A673 (cell line): ENCODE measurements at regions not wholly inside any gene's neighbourhood (a gene's known extent, or its start where the extent isn't known, plus 50 kb on each side); places are given as distances from the start of the nearest gene placed in this dataset.

ENCODE experiments used
- BruUV-seq: library from RNA; stranded (reverse); fragments of 400-500 nt; replicated peaks from 2 replicates; lab custom pipeline; 2021; lab: Mats Ljungman, UMichigan
- CTCF ChIA-PET: fragments of 300-600 bp; sonication (Branson Sonifier 250); formaldehyde crosslinking; loops from one replicate; lab custom pipeline; 2022; ENCODE audit warnings: antibody characterized with exemption; lab: Charles Lee
- POLR2A ChIA-PET: fragments of 300-600 bp; sonication (Branson Sonifier 250); formaldehyde crosslinking; loops from one replicate; lab custom pipeline; 2022; ENCODE audit warnings: antibody characterized with exemption; ENCODE audit not compliant: low non-redundant PET; lab: Charles Lee
- DNase-seq: peaks from one replicate; pipeline ENCODE4 v3.0.0-alpha.2; 2015; ENCODE audit warnings: low spot score
- H3K27ac ChIP-seq: fragments of 200-600 bp; sonication (generic); 2 replicates; pipeline ENCODE4 v1.5.1; 2016; ENCODE audit warnings: mixed run types, low read depth, mild to moderate bottlenecking, mixed read lengths, antibody characterized with exemption, low read length; ENCODE audit not compliant: poor library complexity, severe bottlenecking
- H3K27me3 ChIP-seq: fragments of 200-600 bp; sonication (generic); replicated peaks from 2 replicates; pipeline ENCODE4 v1.6.1; 2017; ENCODE audit warnings: mixed run types, low read depth, mild to moderate bottlenecking, mixed read lengths, antibody characterized with exemption, low read length; ENCODE audit not compliant: insufficient read depth, poor library complexity
- H3K36me3 ChIP-seq: fragments of 200-600 bp; sonication (generic); 2 replicates; pipeline ENCODE4 v1.6.1; 2016; ENCODE audit warnings: mixed run types, mild to moderate bottlenecking, mixed read lengths, antibody characterized with exemption, low read length; ENCODE audit not compliant: insufficient read depth, poor library complexity, severe bottlenecking
- H3K4me1 ChIP-seq: fragments of 200-600 bp; sonication (generic); 2 replicates; pipeline ENCODE4 v1.6.1; 2017; ENCODE audit warnings: mixed run types, mild to moderate bottlenecking, mixed read lengths, antibody characterized with exemption, low read length; ENCODE audit not compliant: insufficient read depth, poor library complexity, severe bottlenecking
- H3K4me3 ChIP-seq: fragments of 200-600 bp; sonication (generic); 2 replicates; pipeline ENCODE4 v1.5.1; 2016; ENCODE audit warnings: low read depth, mixed run types, mild to moderate bottlenecking, mixed read lengths, low read length; ENCODE audit not compliant: poor library complexity, severe bottlenecking
- H3K9me3 ChIP-seq: fragments of 200-600 bp; sonication (generic); 2 replicates; pipeline ENCODE4 v1.6.1; 2016; ENCODE audit warnings: mixed run types, low read depth, mild to moderate bottlenecking, mixed read lengths, antibody characterized with exemption, low read length; ENCODE audit not compliant: poor library complexity, severe bottlenecking
- EZH2 ChIP-seq: fragments of 200-600 bp; sonication (generic); IDR thresholded peaks from 2 replicates; pipeline ENCODE4 v1.6.1; 2017; ENCODE audit warnings: borderline replicate concordance, low read depth, mild to moderate bottlenecking, mixed read lengths, antibody characterized with exemption, low read length; ENCODE audit not compliant: poor library complexity, severe bottlenecking
- intact Hi-C: fragments of 100-400 bp; cut with micrococcal nuclease; formaldehyde crosslinking; loops from one replicate; pipeline ENCODE4 v1.10.0; 2022; ENCODE audit not compliant: unreplicated experiment
- TF ChIP-seq, protein P1 (sequence below): fragments of 300-800, 200-600 bp; sonication (generic); conservative IDR thresholded peaks from 2 replicates; pipeline ENCODE4 v1.5.1; 2017; ENCODE audit warnings: low read depth, mild to moderate bottlenecking, antibody characterized with exemption, low read length, moderate library complexity, mixed read lengths

DNA sequence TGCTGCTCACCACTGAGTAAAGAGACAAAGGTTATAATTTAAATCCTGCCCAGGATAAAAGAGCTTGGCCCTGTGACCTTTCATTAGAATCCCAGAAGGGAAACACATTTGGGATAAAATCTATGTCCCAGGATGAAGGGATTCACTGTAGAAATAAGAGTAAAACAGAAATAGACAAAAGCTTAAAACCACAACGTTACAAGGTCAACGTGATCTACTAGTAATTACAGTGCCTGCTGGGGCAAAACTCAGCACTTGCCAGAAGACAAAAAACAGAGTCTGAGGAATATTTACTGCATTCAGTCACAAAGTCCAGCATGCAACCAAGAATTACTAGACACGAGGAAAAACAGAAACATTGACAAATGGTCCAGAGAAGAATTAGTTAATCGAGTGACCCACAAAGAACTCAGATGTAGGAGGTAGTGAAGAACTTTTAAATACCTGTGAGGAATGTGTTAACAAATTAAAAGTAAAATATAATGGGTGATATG lies 982.3 kb downstream of the GATA3 start:
- Histone ChIP-seq H3K36me3 (no peaks in the 10 kb centered on the region), H3K27ac (no peak overlapping the region), H3K27me3 (no peaks in the 10 kb centered on the region), H3K9me3 (peaks cover 5% of the 10 kb centered on the region), H3K4me3 (no peak overlapping the region), H3K4me1 (no peaks in the 10 kb centered on the region)
- intact Hi-C loops: no loop called here
- TF ChIP-seq, protein P1, sequence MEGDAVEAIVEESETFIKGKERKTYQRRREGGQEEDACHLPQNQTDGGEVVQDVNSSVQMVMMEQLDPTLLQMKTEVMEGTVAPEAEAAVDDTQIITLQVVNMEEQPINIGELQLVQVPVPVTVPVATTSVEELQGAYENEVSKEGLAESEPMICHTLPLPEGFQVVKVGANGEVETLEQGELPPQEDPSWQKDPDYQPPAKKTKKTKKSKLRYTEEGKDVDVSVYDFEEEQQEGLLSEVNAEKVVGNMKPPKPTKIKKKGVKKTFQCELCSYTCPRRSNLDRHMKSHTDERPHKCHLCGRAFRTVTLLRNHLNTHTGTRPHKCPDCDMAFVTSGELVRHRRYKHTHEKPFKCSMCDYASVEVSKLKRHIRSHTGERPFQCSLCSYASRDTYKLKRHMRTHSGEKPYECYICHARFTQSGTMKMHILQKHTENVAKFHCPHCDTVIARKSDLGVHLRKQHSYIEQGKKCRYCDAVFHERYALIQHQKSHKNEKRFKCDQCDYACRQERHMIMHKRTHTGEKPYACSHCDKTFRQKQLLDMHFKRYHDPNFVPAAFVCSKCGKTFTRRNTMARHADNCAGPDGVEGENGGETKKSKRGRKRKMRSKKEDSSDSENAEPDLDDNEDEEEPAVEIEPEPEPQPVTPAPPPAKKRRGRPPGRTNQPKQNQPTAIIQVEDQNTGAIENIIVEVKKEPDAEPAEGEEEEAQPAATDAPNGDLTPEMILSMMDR: no peak
- no peak for TF ChIP-seq EZH2
- no peak for DNase-seq
- BruUV-seq: no TSS peak
- POLR2A ChIA-PET: interaction anchor here (0.5 kb wide), 1 partner anchor 11 kb away, joined by 7 read pairs; no protein-coding TSS in a partner anchor
- CTCF ChIA-PET: no interaction called here

DNA sequence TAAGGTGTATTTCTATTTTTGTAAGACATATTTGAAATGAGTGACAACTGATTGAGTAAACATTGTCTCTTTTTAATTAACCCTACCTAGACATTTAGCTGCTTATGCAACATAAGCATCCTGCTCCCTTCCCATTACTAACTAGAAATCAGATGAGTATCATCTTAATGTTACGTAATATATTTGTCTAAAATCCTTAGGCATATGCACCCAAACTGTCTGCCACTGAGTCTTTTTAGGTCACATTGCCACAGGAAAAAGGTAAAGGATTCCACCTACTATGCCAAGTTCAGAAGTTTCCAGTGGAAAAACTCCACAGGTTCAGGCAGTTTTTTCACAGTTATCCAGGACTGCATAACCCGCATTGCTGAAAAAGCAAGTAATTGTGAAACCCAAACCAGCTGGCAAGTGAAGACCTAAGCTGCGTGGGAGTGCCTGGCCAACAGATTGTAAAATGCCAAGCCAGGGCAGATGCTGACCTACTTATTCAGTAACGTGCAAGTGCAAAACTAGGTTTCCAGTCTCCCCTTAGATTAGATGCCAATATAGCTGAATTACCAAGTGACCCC lies 983.7 kb downstream of the GATA3 start:
- intact Hi-C loops: no loop called here

DNA sequence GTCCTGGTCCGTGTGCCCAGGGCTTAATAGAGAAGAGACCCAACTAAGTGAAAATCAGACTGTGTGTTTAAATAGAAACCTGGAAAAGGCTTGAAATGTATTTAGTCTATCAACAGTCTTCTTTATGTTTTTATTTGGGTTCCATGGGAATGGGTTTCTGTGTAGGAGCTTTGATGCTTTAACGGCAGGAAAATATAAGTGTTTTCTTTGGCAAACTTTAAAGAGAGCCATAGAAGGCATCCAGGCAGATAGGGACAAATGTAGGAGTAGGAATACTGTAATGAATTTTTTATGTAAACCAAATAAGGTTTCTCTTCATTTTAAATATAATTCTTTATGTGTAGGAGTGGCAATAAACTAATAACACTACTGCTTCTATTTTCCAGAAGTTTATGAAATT lies 989.0 kb downstream of the GATA3 start:
- Histone ChIP-seq H3K4me1 (no peaks in the 10 kb centered on the region), H3K36me3 (no peaks in the 10 kb centered on the region), H3K27ac (no peak overlapping the region), H3K9me3 (no peaks in the 10 kb centered on the region), H3K27me3 (no peaks in the 10 kb centered on the region), H3K4me3 (no peak overlapping the region)
- intact Hi-C loops: no loop called here
- CTCF ChIA-PET: no interaction called here
- TF ChIP-seq, protein P1: no peak
- no peak for TF ChIP-seq EZH2
- POLR2A ChIA-PET: no interaction called here
- BruUV-seq: no TSS peak
- DNase-seq: no peak

More for the DNA sequence above, 983.7 kb downstream of the GATA3 start:
- Histone ChIP-seq H3K27ac (no peak overlapping the region), H3K9me3 (peaks cover 5% of the 10 kb centered on the region), H3K4me1 (no peaks in the 10 kb centered on the region), H3K4me3 (no peak overlapping the region), H3K27me3 (no peaks in the 10 kb centered on the region), H3K36me3 (no peaks in the 10 kb centered on the region)
- CTCF ChIA-PET: no interaction called here
- DNase-seq: no peak
- BruUV-seq: no TSS peak
- TF ChIP-seq EZH2: no peak
- TF ChIP-seq, protein P1: no peak
- POLR2A ChIA-PET: no interaction called here
